T-helper 2 cell treated with Interferon-gamma antibody and Interleukin-4, amounts not matched to agents 100 ng/mL and 5 ng/mL, for 36 hours (primary cell): ENCODE measurements at regions not wholly inside any gene's neighbourhood (a gene's known extent, or its start where the extent isn't known, plus 50 kb on each side); places are given as distances from the start of the nearest gene placed in this dataset.
"Not testable (repeated sequence)": the region's sequence is repeated elsewhere in the genome, so short reads cannot be mapped to it uniquely, and the experiment has no call there.

Source experiments
- intact Hi-C: fragments of 100-400 bp; cut with micrococcal nuclease; formaldehyde crosslinking; loops from one replicate; pipeline ENCODE4 v1.15.1; 2023

DNA sequence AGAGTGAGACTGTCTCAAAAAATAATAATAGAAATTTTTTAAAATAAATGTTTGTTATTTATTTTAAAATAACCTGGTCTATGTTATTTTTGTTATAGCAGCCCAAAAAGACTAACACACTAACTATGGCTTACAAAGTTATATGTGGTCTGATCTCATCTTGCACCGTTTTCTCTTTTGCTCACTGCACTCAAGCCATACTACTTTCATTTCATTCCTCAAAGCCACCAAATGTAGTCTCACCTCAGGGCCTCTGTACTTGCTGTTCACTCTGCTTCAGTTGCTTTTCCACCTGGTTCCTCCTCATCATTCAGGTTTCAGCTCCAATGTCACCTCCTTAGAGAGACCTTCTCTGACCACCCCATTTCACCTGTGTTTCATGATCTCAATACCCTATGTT, 55.2 kb upstream of the MDM1 start:
- intact Hi-C loops = no loop called here

- intact Hi-C loops = no loop called here
These were observed 57.1 kb upstream of the MDM1 start for GRCh38 chr12:68389305-68389704.

DNA sequence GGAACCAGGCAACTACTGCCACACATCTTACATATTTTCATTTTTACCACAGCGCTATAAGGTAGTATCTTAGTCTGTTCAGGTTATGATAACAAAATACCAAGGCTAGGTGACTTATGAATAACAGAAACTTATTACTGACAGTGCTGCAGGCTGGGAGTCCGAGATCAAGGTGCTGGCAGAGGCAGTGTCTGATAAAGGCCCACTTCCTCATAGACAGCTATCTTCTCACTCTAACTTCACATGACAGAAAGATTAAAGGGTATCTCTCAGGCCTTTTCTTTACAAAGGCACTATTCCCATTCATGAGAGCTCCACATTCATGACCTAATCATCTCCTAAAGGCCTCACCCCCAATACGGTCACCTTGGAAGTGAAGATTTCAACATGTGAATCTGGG, 59.8 kb upstream of the MDM1 start:
- intact Hi-C loops = no loop called here

DNA sequence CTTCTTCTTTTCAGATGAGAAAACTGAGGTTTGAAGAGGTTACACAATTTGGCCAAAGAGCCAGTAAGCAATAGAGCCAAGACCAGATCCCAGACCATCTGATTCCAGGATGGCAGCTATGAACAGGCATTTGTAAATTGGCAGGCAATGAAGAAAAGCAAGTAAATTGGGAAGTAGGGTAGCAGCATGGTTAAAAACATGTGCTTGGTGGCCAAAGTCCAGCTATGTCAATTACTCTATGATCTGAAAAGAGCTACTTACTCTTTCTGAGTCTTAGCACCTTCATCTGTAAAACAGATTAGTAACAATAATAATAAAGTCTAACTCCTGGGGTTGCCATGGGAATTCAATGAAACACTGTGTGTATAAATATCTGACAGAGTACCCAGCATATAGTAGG, 60.2 kb upstream of the MDM1 start:
- intact Hi-C loops = no loop called here

DNA sequence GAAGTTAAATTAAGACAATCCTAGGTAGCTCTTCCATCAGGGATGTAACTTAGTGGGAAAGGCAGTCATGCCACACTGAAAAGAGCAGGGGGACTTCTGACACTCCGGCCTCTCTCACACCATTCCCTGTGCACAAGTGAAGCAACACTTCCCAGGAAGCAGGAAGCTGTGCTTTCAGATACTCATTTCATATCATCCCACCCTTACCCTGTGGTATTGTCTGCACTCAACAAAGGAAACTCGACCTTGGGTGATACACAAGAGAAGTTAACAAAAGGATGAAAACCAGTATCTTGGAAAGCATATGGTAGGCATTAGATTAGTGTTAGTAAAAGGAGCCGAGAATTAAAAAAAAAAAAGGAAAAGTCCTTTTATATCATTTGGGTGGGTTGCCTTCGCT, 61.3 kb upstream of the MDM1 start:
- intact Hi-C loops = no loop called here

DNA sequence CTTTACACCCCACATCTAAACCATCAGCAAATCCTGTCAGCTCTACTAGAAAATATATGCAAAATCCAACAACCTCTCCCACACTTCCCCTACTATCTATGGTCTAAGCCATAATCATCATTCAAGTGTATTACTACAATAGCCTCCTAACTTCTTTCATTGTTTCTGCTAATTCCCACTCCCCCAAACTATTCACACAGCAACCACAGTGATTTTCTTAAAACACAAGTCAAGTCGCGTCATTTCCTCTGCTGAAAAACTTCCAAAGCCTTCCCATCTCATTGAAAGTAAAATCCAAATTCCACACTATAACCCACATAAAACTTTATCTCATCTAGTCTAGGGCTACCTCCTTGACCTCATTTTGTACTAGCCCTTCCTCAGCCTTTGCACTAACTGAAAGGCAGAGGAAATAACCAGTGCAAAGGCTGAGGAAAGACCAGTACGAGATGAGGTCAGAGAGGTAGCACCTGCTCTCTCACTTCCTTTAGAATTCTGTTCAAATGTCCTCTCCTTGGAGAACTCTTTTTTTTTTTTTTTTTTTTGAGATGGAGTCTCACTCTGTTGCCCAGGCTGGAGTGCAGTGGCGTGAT, 65.5 kb upstream of the MDM1 start:
- intact Hi-C loops = no loop called here

GRCh38 chr12:68398689-68399088, 66.5 kb upstream of the MDM1 start:
- intact Hi-C loops = not testable (repeated sequence)

DNA sequence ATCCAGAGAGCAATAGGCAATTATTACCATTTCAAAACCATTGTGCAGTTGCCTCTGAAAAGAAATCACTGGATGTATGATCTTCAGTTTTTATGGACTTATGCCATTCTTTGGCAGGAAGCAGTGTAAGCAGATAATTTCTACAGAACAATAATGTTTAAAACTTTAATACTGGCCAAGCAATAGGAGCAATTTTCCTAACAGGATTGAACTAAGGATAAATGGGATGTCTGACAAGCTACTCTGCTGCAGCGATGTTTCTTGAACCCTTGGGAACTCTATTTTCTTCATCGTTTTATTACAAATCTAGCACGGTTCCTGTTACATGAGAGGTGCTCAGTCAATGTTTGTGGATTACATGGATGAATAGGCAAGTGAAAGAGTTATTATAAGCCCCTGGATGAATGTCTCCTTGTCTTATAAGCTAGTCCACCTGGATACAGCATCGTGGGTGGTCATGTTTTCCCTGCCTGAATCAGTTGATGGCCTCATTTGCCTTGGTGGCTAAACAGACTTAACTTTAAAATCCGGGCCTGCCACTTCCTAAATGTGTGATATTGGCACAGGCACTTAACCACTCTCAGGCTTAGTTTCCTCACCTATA, 68.2 kb upstream of the MDM1 start:
- intact Hi-C loops = no loop called here

DNA sequence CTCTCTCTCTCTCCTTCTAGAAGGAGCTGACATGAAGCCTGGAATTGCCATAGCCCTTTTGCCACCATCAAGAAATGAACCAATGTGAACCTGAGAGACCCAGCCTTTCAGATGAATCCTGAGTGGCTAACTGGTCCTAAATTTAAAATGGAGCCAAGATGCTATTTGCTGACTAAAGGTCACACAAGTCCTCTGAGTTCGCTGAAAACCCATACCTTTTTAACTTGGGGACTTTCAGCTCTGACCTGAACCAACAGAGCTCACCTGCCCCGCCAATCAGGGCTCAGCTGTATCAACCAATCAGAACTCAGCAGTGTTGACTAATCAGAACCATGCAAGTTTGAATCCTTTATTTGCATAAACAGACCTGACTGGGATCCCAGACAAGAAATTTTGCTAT, 70.3 kb upstream of the MDM1 start:
- intact Hi-C loops = no loop called here

- intact Hi-C loops = no loop called here
These were observed 71.1 kb upstream of the MDM1 start for GRCh38 chr12:68403296-68403695.

GRCh38 chr12:68403711-68404110, 71.5 kb upstream of the MDM1 start:
- intact Hi-C loops = no loop called here

GRCh38 chr12:68405343-68405781, 73.2 kb upstream of the MDM1 start:
- intact Hi-C loops = no loop called here

DNA sequence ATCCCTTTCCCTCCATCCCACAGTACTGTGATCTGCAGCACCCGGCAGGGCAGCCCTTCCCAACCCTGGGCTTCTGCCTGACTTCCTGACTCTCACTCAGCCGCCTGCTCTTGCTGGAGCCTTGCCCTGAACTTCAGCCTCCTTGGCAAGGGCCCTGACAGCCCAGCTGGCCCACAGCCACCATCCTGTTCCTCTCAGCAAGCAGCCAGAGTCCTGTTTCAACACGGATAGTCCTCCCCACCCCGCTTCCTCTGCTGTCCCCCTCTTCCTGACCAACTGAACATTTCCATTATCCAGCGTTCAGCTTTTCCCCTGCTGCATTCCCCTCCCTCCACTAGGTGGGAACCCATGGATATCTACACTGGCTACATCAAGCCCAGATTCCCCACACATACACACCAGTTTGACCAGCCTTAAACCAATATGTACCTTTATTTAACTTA, 74.0 kb upstream of the MDM1 start:
- intact Hi-C loops = no loop called here

DNA sequence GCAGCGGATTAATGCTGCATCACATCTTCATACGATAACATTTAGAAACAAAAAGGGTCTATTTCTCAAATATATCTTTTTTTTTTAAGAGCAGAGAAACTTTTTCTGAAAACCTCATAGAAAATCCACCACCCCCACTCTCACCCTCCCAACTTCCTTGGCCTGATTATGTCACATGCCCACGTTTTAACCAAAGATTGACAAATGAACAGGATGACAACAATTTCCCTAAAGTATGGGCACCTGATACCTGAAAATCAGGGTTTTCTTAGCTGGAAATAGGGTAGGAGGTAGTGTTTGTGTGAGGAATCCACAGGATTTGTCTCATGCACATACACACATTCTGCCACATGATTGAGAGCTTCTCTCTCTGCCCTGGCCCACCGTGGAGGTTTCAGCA, 74.7 kb upstream of the MDM1 start:
- intact Hi-C loops = no loop called here

GRCh38 chr12:68410018-68410660, 78.0 kb upstream of the MDM1 start:
- intact Hi-C loops = no loop called here

DNA sequence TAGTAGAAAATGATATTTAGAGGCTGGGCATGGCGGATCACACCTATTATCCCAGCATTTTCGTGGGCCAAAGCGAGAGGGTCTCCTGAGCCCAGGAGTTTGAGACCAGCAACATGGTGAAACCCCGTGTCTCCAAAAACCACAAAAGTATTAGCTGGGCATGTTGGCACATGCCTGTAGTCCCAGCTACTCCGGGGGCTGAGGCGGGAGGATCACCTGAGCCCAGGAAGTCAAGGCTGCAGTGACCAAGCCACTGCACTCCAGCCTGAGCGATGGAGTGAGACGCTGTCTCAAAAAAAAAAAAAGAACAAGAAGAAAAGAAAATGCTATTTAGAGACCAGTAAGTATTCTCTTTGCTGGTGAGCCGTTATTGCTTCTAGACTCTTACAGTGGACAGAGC, 79.2 kb upstream of the MDM1 start:
- intact Hi-C loops = no loop called here

- intact Hi-C loops = no loop called here
These were observed 82.8 kb upstream of the MDM1 start for GRCh38 chr12:68414988-68415387.

DNA sequence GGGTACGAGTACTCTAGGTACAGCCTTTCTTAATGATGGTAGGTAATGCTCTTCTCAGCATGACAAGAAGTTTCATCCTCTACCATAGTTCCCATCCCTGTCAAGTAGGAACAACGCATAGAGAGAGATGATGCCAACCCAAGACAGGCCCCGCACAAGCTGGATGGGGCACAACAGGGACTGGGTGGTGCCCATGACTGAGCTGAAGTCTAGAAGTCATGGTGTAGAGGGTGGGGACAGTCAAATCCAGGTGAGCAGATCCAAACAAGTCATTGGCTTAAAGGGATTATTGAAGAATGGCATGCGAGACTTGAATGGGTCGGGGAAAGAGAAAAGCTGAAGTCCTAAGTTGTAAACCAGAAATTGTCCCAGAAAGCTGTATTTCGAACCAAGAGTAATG, 84.2 kb upstream of the MDM1 start:
- intact Hi-C loops = no loop called here

- intact Hi-C loops = no loop called here
These were observed 84.7 kb upstream of the MDM1 start for GRCh38 chr12:68416826-68417225.

GRCh38 chr12:68418137-68418460, 85.9 kb upstream of the MDM1 start:
- intact Hi-C loops = no loop called here

DNA sequence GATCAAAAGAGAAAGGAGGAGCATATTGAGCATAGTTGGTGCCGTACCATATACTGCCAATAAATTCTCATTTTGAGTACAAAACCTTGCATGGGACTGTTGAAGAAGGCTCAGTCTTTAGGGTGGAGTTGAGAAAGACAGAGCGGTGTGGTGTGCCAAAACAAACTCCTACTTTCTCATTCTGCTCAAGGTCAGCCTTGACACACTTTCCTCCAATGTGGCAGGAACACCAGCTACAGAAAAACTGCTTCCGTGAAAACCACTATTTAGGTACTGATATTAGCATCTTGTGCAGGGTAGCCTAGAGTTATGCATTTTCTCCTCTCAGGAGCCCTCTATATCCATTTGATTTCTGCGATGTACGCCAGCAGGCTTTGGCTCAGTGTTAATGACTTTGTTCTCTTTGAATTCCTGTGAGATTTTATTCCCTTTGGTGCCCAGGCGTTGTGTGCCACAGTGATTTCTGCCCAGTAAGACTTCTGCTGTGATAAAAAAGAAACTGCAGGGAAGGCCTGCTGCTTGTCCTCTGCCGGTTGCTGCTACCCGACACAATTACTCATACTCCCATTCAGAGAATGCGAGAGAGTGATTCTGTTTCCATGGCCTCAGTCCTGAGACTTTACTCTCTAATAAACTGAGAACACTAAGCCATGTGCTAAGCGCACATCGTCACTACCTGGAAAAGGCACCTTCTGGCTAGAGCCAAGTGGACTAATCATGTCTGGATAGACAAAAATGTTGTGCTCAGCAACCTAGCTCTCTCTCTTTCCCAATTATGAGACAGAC, 88.3 kb upstream of the MDM1 start:
- intact Hi-C loops = no loop called here

GRCh38 chr12:68422159-68422558, 90.0 kb upstream of the MDM1 start:
- intact Hi-C loops = no loop called here
